NCI-H1417 treated with DMSO at 0.1 percent for 48 hours (cell line): ENCODE measurements at regions not wholly inside any gene's neighbourhood (a gene's known extent, or its start where the extent isn't known, plus 50 kb on each side); places are given as distances from the start of the nearest gene placed in this dataset.
"Not testable (repeated sequence)": the region's sequence is repeated elsewhere in the genome, so short reads cannot be mapped to it uniquely, and the experiment has no call there.

ENCODE experiments used
- DNase-seq: peaks from one replicate; lab custom pipeline; 2025; lab: John Stamatoyannopoulos, UW

DNA sequence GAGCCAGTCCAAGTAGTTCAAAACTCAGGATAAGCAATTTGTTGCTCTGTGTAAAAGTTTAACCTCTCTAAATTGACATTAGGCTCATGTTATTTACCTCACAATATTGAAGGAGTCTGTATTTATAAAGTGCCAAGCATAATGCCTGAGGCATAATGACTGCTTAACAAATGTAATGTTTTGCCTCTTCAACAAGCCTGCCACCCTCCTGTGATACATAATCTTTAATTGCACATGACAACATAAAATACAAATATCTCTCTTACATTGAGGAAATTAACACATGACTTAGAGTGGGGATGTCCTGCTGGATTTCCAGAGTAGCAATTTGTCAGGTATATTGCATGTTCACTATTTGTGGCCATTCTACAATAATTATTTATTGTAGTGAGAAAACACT, 469.2 kb upstream of the ANO5 start:
- DNase-seq, result peak; percentile 79

GRCh38 chr11:21727102-21727501, 465.8 kb upstream of the ANO5 start:
- DNase-seq, result no peak

DNA sequence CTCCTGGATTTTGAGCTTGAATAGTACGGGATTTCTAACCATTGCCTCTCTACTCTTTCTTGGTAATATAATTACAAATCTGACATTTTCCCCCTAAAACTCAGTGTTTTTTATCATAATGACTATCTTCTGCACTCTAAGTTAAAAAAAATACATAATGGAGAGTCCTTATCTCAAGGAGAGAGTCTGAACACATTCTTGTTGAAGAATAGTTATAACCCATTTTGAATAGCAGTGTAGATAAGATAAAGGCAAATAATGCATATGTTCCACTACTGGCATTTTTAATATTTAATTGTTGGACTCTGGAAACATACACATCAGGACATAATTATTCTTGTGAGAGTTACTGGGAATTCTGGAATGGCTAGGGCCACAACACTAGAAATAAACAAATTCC, 456.5 kb upstream of the ANO5 start:
- no peak for DNase-seq

GRCh38 chr11:21752475-21753243, 440.2 kb upstream of the ANO5 start:
- DNase-seq, result peak; percentile 35

DNA sequence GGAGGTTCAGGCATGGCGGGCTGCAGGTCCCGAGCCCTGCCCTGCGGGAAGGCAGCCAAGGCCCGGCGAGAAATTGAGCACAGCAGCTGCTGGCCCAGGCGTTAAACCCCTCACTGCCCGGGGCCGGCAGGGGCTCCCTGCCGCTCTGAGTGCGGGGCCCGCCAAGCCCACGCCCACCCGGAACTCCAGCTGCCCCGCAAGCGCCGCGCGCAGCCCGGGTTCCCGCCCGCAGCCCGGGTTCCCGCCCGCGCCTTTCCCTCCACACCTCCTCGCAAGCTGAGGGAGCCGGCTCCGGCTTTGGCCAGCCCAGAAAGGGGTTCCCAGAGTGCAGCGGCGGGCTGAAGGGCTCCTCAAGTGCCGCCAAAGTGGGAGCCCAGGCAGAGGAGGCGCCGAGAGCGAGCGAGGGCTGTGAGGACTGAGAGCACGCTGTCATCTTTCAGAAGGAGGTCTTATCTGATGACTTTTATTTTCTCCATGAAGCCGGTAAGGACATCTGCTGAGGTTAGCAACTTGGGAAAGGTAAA, 439.6 kb upstream of the ANO5 start:
- not testable (repeated sequence) for DNase-seq

DNA sequence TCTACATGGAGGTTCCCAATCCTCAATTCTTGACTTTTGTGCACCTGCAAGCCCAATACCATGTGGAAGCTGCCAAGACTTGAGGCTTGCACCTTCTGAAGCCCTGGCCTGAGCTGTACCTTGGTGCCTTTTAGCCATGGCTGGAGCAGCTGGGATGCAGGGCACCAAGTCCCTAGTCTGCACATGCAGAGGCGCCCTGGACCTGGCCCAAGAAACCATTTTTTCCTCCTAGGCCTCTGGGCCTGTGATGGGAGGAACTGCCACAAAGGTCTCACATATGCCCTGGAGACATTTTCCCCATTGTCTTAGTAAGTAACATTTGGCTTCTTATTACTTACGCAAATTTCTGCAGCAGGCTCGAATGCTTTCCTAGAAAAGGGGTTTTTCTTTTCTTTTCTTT, 431.9 kb upstream of the ANO5 start:
- DNase-seq, result no peak

DNA sequence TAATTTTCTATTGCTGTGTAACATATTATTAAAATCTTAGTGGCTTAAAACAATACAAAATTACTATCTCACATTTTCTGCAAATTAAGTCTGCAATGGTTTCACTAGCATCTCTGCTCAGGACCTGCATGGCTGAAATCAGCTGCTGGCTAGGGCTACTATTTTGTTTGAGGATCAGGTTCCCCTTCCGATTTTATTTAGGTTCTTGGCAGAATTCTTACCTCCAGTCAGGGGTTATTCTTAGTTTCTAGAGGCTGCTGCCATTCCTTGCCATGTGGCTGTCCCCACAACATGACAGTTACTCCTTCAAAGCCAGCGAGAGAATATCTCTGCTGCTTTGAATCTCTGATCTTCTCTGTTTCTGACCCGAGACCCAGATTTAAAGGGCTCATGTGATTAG, 424.5 kb upstream of the ANO5 start:
- DNase-seq, result no peak

DNA sequence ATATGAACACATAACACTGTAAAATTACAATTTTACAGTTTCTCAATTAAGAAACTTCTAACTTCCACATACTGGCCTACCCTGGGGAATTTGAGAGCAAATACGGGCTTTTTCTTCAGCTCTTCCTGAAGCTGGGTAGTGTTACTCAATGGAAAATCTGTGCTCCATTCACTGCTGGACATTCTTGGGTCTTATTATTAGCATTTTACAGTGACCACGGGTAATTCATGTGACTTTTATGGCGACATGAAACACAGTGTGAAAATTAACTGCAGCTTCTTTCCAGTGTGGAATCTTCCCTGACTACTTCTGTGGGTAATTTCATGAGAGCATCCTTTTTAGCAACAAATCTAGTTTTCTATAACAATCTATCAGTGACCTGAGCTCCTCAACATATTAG, 423.7 kb upstream of the ANO5 start:
- no peak for DNase-seq

DNA sequence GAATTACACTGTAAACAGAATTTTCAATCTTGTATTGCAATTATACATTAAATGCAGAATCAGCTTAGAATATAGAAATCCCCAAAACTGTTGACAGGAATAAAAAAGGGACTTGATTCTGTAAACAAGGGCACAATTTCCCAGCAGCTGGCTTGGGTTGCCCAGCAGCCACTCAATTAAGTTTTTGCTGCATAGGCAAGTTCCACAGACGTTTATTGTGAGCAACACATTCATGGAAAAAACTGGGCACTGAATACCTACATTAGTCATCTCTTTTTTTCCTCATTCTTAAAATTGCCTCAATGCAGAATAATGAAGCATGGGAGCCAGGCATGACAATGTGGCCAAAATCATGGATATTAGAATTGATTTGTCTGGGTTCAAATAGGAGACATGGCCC, 421.8 kb upstream of the ANO5 start:
- no peak for DNase-seq

DNA sequence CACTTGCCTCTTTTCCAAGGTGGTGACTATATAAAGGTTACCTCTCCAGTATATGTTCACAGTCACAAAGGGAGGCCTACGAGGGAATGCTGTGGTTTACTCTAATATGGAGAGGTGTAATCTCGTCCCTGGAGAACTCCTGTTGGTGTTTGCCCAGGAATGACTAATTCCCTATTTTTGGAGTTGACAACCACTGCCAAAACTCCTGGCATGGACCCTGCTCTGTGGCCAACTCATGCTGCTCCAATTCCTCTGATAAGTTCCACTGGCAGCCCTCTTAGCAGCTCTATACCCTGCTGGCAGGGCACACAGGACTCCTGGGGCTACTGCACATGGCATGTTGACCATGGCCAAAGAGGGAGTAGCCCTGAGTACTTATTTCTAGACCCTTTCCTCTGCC, 418.7 kb upstream of the ANO5 start:
- DNase-seq, result no peak

- no peak for DNase-seq
These were observed 417.0 kb upstream of the ANO5 start for GRCh38 chr11:21775911-21776310.

GRCh38 chr11:21783954-21784353, 408.9 kb upstream of the ANO5 start:
- DNase-seq, result no peak

DNA sequence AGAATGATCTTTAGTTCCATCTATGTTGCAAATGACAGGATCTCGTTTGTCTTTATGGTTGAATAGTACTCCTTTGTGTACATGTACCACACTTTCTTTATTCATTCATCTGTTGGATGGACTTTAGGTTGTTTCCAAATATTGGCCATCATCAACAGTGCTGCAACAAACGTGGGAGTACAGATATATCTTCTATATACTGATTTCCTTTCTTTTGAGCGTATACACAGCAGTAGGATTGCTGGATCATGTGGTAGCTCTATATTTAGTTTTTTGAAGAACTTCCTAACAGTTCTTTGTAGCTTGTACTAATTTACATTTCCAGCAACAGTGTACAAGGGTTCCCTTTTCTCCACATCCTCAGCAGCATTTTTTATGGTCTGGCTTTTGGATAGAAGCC, 407.5 kb upstream of the ANO5 start:
- no peak for DNase-seq

DNA sequence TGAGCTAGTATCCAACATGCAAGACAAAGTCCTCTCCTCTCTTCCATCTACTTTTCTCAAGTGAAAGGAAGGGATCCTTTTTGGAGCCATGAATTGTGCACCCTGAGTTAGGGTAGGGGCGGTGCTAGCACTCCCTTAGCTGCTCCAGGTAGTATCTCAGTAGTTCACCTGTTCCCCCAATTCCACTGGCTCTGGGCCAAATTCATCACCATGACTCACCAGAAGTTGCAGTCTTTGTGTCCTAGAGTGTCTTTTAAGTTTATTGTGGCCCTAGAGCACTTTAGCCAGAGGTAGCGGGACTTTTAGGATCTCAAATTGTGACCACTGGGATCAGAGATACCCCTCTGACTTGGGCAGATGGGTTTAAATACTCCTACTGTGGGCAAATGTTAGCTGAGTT, 398.6 kb upstream of the ANO5 start:
- DNase-seq, result no peak

- no peak for DNase-seq
These were observed 394.7 kb upstream of the ANO5 start for GRCh38 chr11:21798216-21798615.

DNA sequence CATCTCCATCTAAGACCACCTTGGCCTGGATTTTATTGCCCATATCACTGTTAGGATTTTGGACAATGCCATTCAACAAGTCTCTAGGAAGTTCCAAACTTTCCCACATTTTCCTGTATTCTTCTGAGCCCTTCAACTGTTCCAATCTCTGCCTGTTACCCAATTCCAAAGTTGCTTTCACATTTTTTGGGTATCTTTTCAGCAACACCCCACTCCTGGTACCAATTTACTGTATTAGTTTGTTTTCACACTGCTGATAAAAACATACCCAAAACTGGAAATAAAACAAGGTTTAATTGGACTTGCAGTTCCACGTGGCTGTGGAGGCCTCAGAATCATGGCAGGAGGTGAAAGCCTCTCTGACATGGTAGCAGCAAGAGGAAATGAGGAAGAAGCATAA, 388.4 kb upstream of the ANO5 start:
- not testable (repeated sequence) for DNase-seq

- DNase-seq, result no peak
These were observed 386.4 kb upstream of the ANO5 start for GRCh38 chr11:21806508-21806907.

GRCh38 chr11:21806947-21807346, 385.9 kb upstream of the ANO5 start:
- no peak for DNase-seq

DNA sequence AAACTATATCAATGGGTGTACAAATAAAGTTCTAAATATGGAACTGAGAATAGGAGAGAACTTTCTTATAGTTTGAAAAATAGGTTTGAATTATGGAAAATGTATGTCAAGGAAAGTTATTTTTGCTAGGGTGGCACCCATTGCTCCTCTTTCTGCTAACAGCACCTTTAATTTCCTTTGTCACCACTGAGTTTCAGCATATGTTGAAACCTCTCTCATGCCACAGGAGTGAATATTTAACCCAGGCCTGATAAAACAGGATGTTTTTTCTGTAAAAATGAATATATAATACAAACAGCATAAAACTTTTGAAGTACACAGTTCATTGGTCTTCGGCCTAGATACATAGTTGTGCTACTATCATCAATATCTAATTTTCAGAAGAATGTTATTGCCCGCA, 385.5 kb upstream of the ANO5 start:
- no peak for DNase-seq

DNA sequence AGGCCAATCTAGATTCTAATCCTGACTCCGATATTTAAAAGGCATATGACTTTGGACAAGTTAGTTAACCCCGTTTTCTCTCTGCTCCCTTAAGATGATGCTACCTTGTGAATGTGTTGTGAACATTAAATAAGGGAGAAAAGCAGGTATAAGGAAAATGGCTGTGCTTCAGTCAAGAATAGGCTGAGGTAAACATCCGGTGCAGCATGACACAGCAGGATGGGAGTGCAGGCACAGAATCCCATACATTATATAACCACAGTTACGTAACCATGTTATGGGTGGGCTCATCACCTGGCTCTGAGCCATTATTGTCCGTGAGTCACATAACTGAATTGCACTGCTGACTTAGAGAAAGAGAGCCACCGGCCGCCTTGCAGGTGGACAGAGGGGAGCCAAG, 382.2 kb upstream of the ANO5 start:
- DNase-seq, result no peak

DNA sequence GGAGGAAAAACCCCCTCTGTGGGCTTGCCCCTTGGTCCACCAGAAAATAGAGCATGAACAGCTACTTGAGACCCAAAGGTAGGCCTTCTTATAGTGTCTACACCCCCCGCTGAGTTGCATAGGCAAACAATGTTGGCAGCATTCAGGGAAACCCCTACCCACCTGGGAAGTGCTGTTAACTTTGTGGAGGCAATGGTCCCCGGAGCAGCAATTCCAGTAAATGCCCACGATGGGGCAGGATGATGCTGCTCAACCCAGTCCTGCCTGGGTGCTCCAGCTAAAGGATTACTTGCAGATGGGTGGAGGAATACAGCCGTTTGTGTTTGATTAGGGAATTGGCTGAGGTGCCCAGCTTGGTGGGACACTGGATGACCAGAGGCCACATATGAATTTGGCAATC, 381.3 kb upstream of the ANO5 start:
- no peak for DNase-seq

DNA sequence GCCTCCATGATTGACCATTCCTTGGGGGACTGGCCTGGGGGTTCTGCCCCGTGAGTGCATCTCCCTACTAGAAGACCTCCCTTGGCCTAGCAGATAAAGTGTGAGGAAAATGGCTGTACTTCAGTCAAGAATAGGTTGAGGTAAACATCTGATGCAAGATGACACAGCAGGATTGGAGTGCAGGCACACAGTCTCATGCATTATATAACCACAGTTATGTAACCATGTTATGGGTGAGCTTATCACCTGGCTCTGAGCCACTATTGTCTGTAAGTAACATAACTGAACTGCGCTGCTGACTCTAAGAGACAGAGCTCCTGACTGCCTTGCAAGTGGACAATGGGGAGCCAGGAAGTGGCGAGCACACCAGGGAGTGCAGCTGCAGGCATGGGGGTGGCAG, 378.7 kb upstream of the ANO5 start:
- no peak for DNase-seq

DNA sequence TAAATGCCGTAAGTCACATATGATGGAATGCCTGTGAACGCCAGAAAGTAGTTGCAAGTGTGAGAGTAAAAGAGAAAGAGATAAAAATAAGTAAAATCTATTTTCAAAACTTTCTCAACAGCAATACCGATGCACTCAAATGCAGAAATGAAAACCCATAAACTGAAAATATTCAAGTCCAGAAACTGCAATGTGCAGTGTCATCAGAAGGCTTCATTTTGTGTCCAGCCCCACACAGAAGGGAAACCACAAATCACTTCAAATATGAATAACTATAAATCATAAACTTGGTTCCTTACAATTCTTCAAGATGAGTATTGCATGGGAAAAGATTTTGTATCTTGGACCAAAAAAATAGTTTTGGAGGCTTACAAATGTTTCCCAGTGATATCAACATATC, 375.2 kb upstream of the ANO5 start:
- DNase-seq, result no peak

- no peak for DNase-seq
These were observed 372.7 kb upstream of the ANO5 start for GRCh38 chr11:21820176-21820575.
